Caco-2 (cell line): ENCODE measurements at regions not wholly inside any gene's neighbourhood (a gene's known extent, or its start where the extent isn't known, plus 50 kb on each side); places are given as distances from the start of the nearest gene placed in this dataset.

ENCODE experiments used
- BruUV-seq: library from RNA; stranded (reverse); fragments of 400-500 nt; replicated peaks from 2 replicates; lab custom pipeline; 2021; lab: Mats Ljungman, UMichigan
- CTCF ChIA-PET: fragments of 300-600 bp; sonication (Branson Sonifier 250); formaldehyde crosslinking; loops from one replicate; lab custom pipeline; 2022; ENCODE audit warnings: antibody characterized with exemption; lab: Charles Lee
- POLR2A ChIA-PET: fragments of 300-600 bp; sonication (Branson Sonifier 250); formaldehyde crosslinking; loops from one replicate; lab custom pipeline; 2022; ENCODE audit warnings: antibody characterized with exemption; lab: Charles Lee
- DNase-seq, 2 experiments: peaks; one replicate each; pipeline versions ENCODE4 v3.0.0 to v3.0.0-alpha.2; 2020 to 2022
- H3K27me3 ChIP-seq: replicated peaks from 2 replicates; pipeline ENCODE4 v1.6.0; 2011; ENCODE audit warnings: low read length; ENCODE audit not compliant: control insufficient read depth, insufficient read depth
- H3K36me3 ChIP-seq: 2 replicates; pipeline ENCODE4 v1.5.1; 2011; ENCODE audit warnings: low read length; ENCODE audit not compliant: control insufficient read depth, insufficient read depth
- H3K4me1 ChIP-seq: fragments of 250-450 bp; sonication (Bioruptor Pico); 2 replicates; pipeline ENCODE4 v1.5.1; 2020; ENCODE audit warnings: mild to moderate bottlenecking
- H3K4me3 ChIP-seq: 2 replicates; pipeline ENCODE4 v1.5.1; 2011; ENCODE audit warnings: low read depth, mild to moderate bottlenecking, control low read depth, low read length
- H3K9me3 ChIP-seq: fragments of 250-450 bp; sonication (Bioruptor Pico); 2 replicates; pipeline ENCODE4 v1.5.1; 2020; ENCODE audit warnings: mild to moderate bottlenecking, moderate library complexity
- H3K27ac Mint-ChIP-seq: one replicate; pipeline ENCODE4 v1.8.0; 2022; ENCODE audit warnings: mixed read lengths; ENCODE audit not compliant: unreplicated experiment
- H3K27me3 Mint-ChIP-seq: one replicate; pipeline ENCODE4 v1.8.0; 2022; ENCODE audit warnings: mixed read lengths; ENCODE audit not compliant: insufficient read depth, unreplicated experiment
- H3K36me3 Mint-ChIP-seq: one replicate; pipeline ENCODE4 v1.8.0; 2022; ENCODE audit warnings: mild to moderate bottlenecking, mixed read lengths; ENCODE audit not compliant: insufficient read depth, unreplicated experiment
- H3K4me1 Mint-ChIP-seq: one replicate; pipeline ENCODE4 v1.8.0; 2022; ENCODE audit warnings: low read depth, mixed read lengths; ENCODE audit not compliant: unreplicated experiment
- H3K4me3 Mint-ChIP-seq: one replicate; pipeline ENCODE4 v1.8.0; 2022; ENCODE audit warnings: mild to moderate bottlenecking, moderate library complexity, mixed read lengths; ENCODE audit not compliant: unreplicated experiment
- H3K9me3 Mint-ChIP-seq: one replicate; pipeline ENCODE4 v1.8.0; 2022; ENCODE audit warnings: mixed read lengths; ENCODE audit not compliant: unreplicated experiment
- intact Hi-C: fragments of 100-400 bp; cut with micrococcal nuclease; formaldehyde crosslinking; loops from one replicate; pipeline ENCODE4 v1.10.0; 2022; ENCODE audit not compliant: unreplicated experiment
- TF ChIP-seq, protein P1 (sequence below), 2 experiments: fragments of 200-600 bp in 1 of 2; IDR thresholded peaks; 1 replicate in 1 of 2; 2 replicates in 1 of 2; pipeline versions ENCODE4 v1.5.1 to v1.8.0; 2011 to 2022; ENCODE audit warnings: antibody characterized with exemption in 1 of 2, control low read depth in 1 of 2, inconsistent platforms in 1 of 2, low read depth in 1 of 2, low read length in 1 of 2, mild to moderate bottlenecking in 1 of 2, moderate library complexity in 1 of 2; ENCODE audit not compliant: insufficient read depth in 1 of 2, severe bottlenecking in 1 of 2, unreplicated experiment in 1 of 2

DNA sequence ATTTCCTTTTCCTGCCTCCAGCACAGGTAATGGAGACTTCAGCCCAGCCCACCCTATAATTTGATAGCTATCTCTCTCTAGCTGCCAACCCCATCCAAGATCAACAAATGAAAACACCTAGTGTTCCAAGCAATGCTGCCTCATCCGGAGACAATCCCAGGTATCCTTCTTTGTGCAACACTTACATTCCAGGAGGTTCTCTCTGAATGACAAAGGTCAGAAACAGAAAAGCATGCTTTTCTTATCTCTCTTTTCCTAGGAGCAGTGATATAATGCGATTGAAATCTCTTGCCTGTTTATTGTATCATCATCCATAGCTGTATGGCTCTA lies 699.3 kb downstream of the INHBA start:
- H3K4me1 ChIP-seq: peaks cover 36% of the 10 kb centered on the region
- ChIA-PET POLR2A (no interaction called here), CTCF (interaction anchor here (0.6 to 1.1 kb wide), 7 partner anchors 8 to 702 kb away, joined by 3 to 6 read pairs (median 3); no protein-coding TSS in a partner anchor)
- H3K4me1 Mint-ChIP-seq: peaks cover 23% of the 10 kb centered on the region
- no TSS peak for BruUV-seq
- no peaks in the 10 kb centered on the region; the same call in 1 of the 2 replicates for H3K9me3 ChIP-seq
- H3K36me3 Mint-ChIP-seq: peaks cover 6% of the 10 kb centered on the region
- TF ChIP-seq, protein P1, sequence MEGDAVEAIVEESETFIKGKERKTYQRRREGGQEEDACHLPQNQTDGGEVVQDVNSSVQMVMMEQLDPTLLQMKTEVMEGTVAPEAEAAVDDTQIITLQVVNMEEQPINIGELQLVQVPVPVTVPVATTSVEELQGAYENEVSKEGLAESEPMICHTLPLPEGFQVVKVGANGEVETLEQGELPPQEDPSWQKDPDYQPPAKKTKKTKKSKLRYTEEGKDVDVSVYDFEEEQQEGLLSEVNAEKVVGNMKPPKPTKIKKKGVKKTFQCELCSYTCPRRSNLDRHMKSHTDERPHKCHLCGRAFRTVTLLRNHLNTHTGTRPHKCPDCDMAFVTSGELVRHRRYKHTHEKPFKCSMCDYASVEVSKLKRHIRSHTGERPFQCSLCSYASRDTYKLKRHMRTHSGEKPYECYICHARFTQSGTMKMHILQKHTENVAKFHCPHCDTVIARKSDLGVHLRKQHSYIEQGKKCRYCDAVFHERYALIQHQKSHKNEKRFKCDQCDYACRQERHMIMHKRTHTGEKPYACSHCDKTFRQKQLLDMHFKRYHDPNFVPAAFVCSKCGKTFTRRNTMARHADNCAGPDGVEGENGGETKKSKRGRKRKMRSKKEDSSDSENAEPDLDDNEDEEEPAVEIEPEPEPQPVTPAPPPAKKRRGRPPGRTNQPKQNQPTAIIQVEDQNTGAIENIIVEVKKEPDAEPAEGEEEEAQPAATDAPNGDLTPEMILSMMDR (IDR thresholded peaks at IDR 0.05; ENCODE audit: insufficient read depth in 1 of 2, low read depth in 1 of 2, low read length in 1 of 2, severe bottlenecking in 1 of 2, unreplicated experiment in 1 of 2): no peak
- DNase-seq: peak; percentile 69 to 75
- no peaks in the 10 kb centered on the region for H3K27me3 ChIP-seq
- peaks cover 27% of the 10 kb centered on the region for H3K9me3 Mint-ChIP-seq
- peak overlapping the region; percentile 88 for H3K27ac Mint-ChIP-seq
- no peaks in the 10 kb centered on the region for H3K36me3 ChIP-seq
- no peaks in the 10 kb centered on the region for H3K27me3 Mint-ChIP-seq
- no peak overlapping the region for H3K4me3 ChIP-seq
- intact Hi-C loops: loop anchor here (1.0 to 5.0 kb wide), 2 partner anchors 239 to 693 kb away; no protein-coding TSS in a partner anchor
- H3K4me3 Mint-ChIP-seq: peak overlapping the region; percentile 45

DNA sequence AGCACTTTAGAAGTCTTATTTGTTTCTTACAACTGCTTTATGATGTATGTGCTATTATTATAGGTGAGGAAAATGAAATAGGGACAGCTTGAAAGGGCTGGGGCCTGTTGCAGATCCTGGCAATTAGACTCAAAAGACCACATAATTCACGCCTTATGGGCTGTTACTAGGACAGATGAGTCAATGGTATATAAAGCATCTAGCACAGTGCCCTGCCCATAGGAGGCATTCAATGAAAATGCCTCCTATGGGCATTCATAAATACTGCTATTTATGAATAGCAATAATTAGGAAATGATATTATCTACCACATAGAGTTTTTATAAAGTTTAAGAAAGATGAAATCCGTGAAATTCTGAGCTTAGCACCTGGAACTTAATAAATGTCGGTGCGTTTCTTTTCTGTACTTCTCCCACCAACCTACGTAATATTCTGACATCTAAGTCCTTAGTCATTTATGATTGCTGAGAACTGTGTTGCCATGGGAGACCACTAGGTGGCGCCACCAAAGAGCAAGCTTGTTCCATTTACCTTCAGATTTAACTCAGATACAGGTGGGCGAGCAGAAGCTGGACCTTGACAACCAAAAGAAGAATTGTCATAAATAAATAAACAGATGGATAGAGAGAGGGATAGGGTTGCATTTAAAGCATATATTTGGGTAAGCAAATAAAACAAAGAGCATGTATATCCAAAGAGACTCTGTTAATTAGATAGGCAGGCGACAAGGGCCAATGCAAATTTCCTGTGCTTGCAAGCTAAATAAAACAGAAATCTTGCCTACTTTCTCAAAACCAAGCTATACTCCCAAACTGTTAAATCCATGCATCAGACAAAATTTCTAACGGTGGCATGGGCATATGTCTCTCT lies 699.9 kb downstream of the INHBA start:
- BruUV-seq: no TSS peak
- no peaks in the 10 kb centered on the region for H3K27me3 ChIP-seq
- no peaks in the 10 kb centered on the region for H3K36me3 ChIP-seq
- ChIA-PET CTCF (interaction anchor here (0.6 to 1.1 kb wide), 5 partner anchors 9 to 702 kb away, joined by 3 to 5 read pairs (median 3); no protein-coding TSS in a partner anchor), POLR2A (no interaction called here)
- TF ChIP-seq, protein P1 (IDR thresholded peaks at IDR 0.05; ENCODE audit: insufficient read depth in 1 of 2, low read depth in 1 of 2, low read length in 1 of 2, severe bottlenecking in 1 of 2, unreplicated experiment in 1 of 2): peak; percentile 70 to 85
- H3K9me3 ChIP-seq: no peaks in the 10 kb centered on the region; the same call in 1 of the 2 replicates
- no peaks in the 10 kb centered on the region for H3K27me3 Mint-ChIP-seq
- peak; percentile 46 to 51 for DNase-seq
- H3K9me3 Mint-ChIP-seq: peaks cover 27% of the 10 kb centered on the region
- peaks cover 23% of the 10 kb centered on the region for H3K4me1 Mint-ChIP-seq
- intact Hi-C loops: loop anchor here (1.0 to 5.0 kb wide), 2 partner anchors 239 to 693 kb away; no protein-coding TSS in a partner anchor
- no peak overlapping the region for H3K4me3 ChIP-seq
- H3K27ac Mint-ChIP-seq: peak overlapping the region; percentile 88
- peaks cover 36% of the 10 kb centered on the region for H3K4me1 ChIP-seq
- peak overlapping the region; percentile 45 for H3K4me3 Mint-ChIP-seq
- peaks cover 6% of the 10 kb centered on the region for H3K36me3 Mint-ChIP-seq

DNA sequence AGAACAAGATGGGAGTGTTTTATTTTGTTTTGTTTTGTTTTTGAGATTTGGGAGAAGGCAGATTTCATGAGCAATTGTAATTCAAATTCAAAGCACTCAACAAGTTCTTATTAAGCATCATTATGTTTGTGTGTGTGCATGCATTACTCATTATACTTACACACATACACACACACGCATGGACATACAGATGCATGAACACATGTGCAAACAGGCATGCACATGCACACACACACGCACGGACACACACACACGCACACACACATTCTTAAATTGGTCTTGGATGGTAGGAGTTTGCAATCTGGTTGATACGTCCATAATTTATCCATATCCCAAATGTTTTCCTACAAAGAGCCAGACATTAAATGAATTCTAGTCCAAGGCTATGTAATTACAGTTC lies 702.8 kb downstream of the INHBA start:
- no peak overlapping the region for H3K27ac Mint-ChIP-seq
- TF ChIP-seq, protein P1 (IDR thresholded peaks at IDR 0.05; ENCODE audit: insufficient read depth in 1 of 2, low read depth in 1 of 2, low read length in 1 of 2, severe bottlenecking in 1 of 2, unreplicated experiment in 1 of 2): no peak
- POLR2A ChIA-PET: no interaction called here
- DNase-seq: no peak
- Histone ChIP-seq H3K4me1 (peaks cover 29% of the 10 kb centered on the region), H3K4me3 (no peak overlapping the region), H3K9me3 (no peaks in the 10 kb centered on the region; the same call in 1 of the 2 replicates), H3K27me3 (no peaks in the 10 kb centered on the region), H3K36me3 (no peaks in the 10 kb centered on the region)
- peaks cover 23% of the 10 kb centered on the region for H3K4me1 Mint-ChIP-seq
- H3K36me3 Mint-ChIP-seq: peaks cover 10% of the 10 kb centered on the region
- CTCF ChIA-PET: no interaction called here
- intact Hi-C loops: loop anchor here (5.0 kb wide), 1 partner anchor 242 kb away; no protein-coding TSS in a partner anchor
- peaks cover 27% of the 10 kb centered on the region for H3K9me3 Mint-ChIP-seq
- H3K4me3 Mint-ChIP-seq: no peak overlapping the region
- no TSS peak for BruUV-seq
- H3K27me3 Mint-ChIP-seq: no peaks in the 10 kb centered on the region
